ENCODE measurements at regions not wholly inside any gene's neighbourhood (a gene's known extent, or its start where the extent isn't known, plus 50 kb on each side); places are given as distances from the start of the nearest gene placed in this dataset.

GRCh38 chr9:90322296-90322695 is 320.3 kb downstream of the DIRAS2 start:
- Histone ChIP-seq H3K27me3 (replicated peaks in 1 of 2; ENCODE audit: control insufficient read depth in 2 of 2, insufficient read depth in 2 of 2, low read length in 1 of 2) (no peaks in the 10 kb centered on the region; a peak in 1 of 4 replicates), H3K36me3 (ENCODE audit: control insufficient read depth in 2 of 2, insufficient read depth in 2 of 2, low read length in 1 of 2) (no peaks in the 10 kb centered on the region), H3K4me3 (no peak overlapping the region), H3K27ac (ENCODE audit: control insufficient read depth, insufficient read depth) (no peak overlapping the region), H4K20me1 (ENCODE audit: control insufficient read depth, insufficient read depth) (no peaks in the 10 kb centered on the region), H3K4me1 (ENCODE audit: control insufficient read depth, insufficient read depth, low read length) (no peaks in the 10 kb centered on the region), H3K9me3 (replicated peaks; ENCODE audit: control insufficient read depth, insufficient read depth, low read length) (no peaks in the 10 kb centered on the region), H3K4me2 (ENCODE audit: control insufficient read depth, insufficient read depth) (no peak overlapping the region), H3K9ac (ENCODE audit: control insufficient read depth, insufficient read depth, low read length) (no peak overlapping the region), H3K79me2 (ENCODE audit: control insufficient read depth, insufficient read depth, low read length) (no peaks in the 10 kb centered on the region), H2AFZ (ENCODE audit: control insufficient read depth, low read depth, low read length) (no peak overlapping the region)
- no peak for TF ChIP-seq RBBP5 (conservative IDR thresholded peaks at IDR 0.05)
- no peak for TF ChIP-seq CBX5 (IDR thresholded peaks at IDR 0.05; ENCODE audit: low read depth)
- no peak for TF ChIP-seq HCFC1 (IDR thresholded peaks at IDR 0.05; ENCODE audit: low read length)
- TF ChIP-seq ZZZ3 (IDR thresholded peaks at IDR 0.05; ENCODE audit: control insufficient read depth, insufficient read length, low read depth) = no peak
- no peak for TF ChIP-seq ATF7 (IDR thresholded peaks at IDR 0.05; ENCODE audit: low read depth)
- TF ChIP-seq RUNX3 (IDR thresholded peaks at IDR 0.05; ENCODE audit: low read length) = no peak
- no peak for TF ChIP-seq USF2 (IDR thresholded peaks at IDR 0.05; ENCODE audit: borderline replicate concordance, low read depth, low read length)
- TF ChIP-seq RELA (IDR thresholded peaks at IDR 0.05; ENCODE audit: borderline replicate concordance, partially characterized antibody) = no peak
- TF ChIP-seq SUPT20H (IDR thresholded peaks at IDR 0.05; ENCODE audit: borderline replicate concordance, control insufficient read depth, low read depth, low read length) = no peak
- no peak for TF ChIP-seq SMC3 (IDR thresholded peaks at IDR 0.05; ENCODE audit: borderline replicate concordance, low read length)
- TF ChIP-seq BCL3 (IDR thresholded peaks at IDR 0.05; ENCODE audit: borderline replicate concordance, insufficient read depth, low read depth, low read length, poor library complexity, severe bottlenecking) = no peak
- RAD21 ChIA-PET (ENCODE audit: unreplicated experiment) = no interaction called here
- BruUV-seq (replicated peaks) = no TSS peak
- in situ Hi-C loops (cut with MboI) (no loop called here), intact Hi-C loops (cut with micrococcal nuclease; ENCODE audit: unreplicated experiment) (no loop called here)
- FAIRE-seq (no peak), DNase-seq (ENCODE audit: low read depth, low spot score) (no peak), ATAC-seq (no peak)
- SMC1A ChIA-PET (ENCODE audit: uncharacterized antibody, unreplicated experiment) = no interaction called here
- WGBS (ENCODE audit: insufficient coverage, insufficient replicate concordance, low lambda C conversion rate, missing lambda C conversion rate) = 0% methylated on average over 1 of the region's 1 CpG
- POLR2A ChIA-PET = no interaction called here
- CTCF ChIA-PET = no interaction called here
